SK-N-SH (cell line): ENCODE measurements at regions not wholly inside any gene's neighbourhood (a gene's known extent, or its start where the extent isn't known, plus 50 kb on each side); places are given as distances from the start of the nearest gene placed in this dataset.

ENCODE experiments used
- FOXM1 ChIP-seq: IDR thresholded peaks from 2 replicates; pipeline ENCODE4 v1.4.0; 2012; ENCODE audit warnings: low read depth, mild to moderate bottlenecking
- GABPA ChIP-seq: IDR thresholded peaks from 2 replicates; pipeline ENCODE4 v1.4.0; 2012; ENCODE audit warnings: low read depth, mild to moderate bottlenecking
- TF ChIP-seq, protein P1 (sequence below): fragments of 200-600 bp; sonication (generic); IDR thresholded peaks from 2 replicates; pipeline ENCODE4 v1.6.1; 2017; ENCODE audit warnings: antibody characterized with exemption, mild to moderate bottlenecking, moderate library complexity

DNA sequence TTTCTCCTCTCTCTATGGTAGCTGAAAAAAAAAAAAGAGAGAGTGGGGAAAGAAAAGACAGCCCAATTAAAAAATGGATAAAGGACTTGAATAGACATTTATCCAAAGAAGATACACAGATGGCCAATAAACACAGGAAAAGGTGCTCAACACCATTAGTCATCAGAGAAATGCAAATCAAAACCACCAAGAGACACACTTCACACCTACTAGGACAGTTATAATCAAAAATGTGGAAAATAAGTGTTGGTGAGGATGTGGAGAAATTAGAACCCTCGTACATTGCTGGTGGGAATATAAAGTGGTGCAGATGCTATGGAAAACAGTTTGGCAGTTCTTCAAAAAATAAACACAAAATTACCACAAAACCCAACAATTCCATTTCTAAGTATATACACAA is 172.4 kb upstream of the GRIN2B start:
- TF ChIP-seq GABPA (no peak), FOXM1 (no peak)
- TF ChIP-seq, protein P1, sequence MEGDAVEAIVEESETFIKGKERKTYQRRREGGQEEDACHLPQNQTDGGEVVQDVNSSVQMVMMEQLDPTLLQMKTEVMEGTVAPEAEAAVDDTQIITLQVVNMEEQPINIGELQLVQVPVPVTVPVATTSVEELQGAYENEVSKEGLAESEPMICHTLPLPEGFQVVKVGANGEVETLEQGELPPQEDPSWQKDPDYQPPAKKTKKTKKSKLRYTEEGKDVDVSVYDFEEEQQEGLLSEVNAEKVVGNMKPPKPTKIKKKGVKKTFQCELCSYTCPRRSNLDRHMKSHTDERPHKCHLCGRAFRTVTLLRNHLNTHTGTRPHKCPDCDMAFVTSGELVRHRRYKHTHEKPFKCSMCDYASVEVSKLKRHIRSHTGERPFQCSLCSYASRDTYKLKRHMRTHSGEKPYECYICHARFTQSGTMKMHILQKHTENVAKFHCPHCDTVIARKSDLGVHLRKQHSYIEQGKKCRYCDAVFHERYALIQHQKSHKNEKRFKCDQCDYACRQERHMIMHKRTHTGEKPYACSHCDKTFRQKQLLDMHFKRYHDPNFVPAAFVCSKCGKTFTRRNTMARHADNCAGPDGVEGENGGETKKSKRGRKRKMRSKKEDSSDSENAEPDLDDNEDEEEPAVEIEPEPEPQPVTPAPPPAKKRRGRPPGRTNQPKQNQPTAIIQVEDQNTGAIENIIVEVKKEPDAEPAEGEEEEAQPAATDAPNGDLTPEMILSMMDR, result no peak
